Heart right ventricle (tissue), 16 donors: ENCODE measurements at regions not wholly inside any gene's neighbourhood (a gene's known extent, or its start where the extent isn't known, plus 50 kb on each side); places are given as distances from the start of the nearest gene placed in this dataset.

ENCODE experiments used
- ATAC-seq, 8 donors: fragments of 200-7000 bp; cut with Tn5 transposase; one replicate each; pipeline ENCODE4 v1.9.1; 2020; ENCODE audit warnings: mild to moderate bottlenecking in 8 of 8, moderate library complexity in 8 of 8, moderate number of reproducible peaks in 1 of 8
- DNase-seq, 2 donors: peaks; one replicate each; pipeline ENCODE4 v3.0.0-alpha.2; 2020
- H3K27ac ChIP-seq, 10 donors: fragments of 200-600 bp; sonication (generic) in 2 of 10; one replicate each; pipeline versions ENCODE4 v1.5.0 to v1.8.0; 2020 to 2022; ENCODE audit warnings: mild to moderate bottlenecking in 3 of 10
- H3K27me3 ChIP-seq, 7 donors: fragments of 200-600 bp; one replicate each; pipeline ENCODE4 v1.8.0; 2021 to 2022; ENCODE audit warnings: mild to moderate bottlenecking in 2 of 7
- H3K36me3 ChIP-seq, 9 donors: fragments of 200-600 bp; sonication (generic) in 1 of 9; one replicate each; pipeline versions ENCODE4 v1.5.0 to v1.8.0; 2020 to 2022; ENCODE audit warnings: mild to moderate bottlenecking in 2 of 9
- H3K4me1 ChIP-seq, 9 donors: fragments of 200-600 bp; sonication (generic) in 1 of 9; one replicate each; pipeline versions ENCODE4 v1.5.0 to v1.8.0; 2020 to 2022; ENCODE audit warnings: mild to moderate bottlenecking in 4 of 9
- H3K4me3 ChIP-seq, 10 donors: fragments of 200-600 bp; sonication (generic) in 2 of 10; one replicate each; pipeline versions ENCODE4 v1.5.0 to v1.8.0; 2020 to 2022; ENCODE audit warnings: mild to moderate bottlenecking in 7 of 10, moderate library complexity in 2 of 10
- H3K9me3 ChIP-seq, 11 donors: fragments of 200-600 bp in 10 of 11; sonication (generic) in 2 of 11; one replicate each; pipeline versions ENCODE4 v1.5.0 to v1.8.0; 2013 to 2022; ENCODE audit warnings: mild to moderate bottlenecking in 2 of 11, control low read depth in 1 of 11, moderate library complexity in 1 of 11
- WGBS, 2 donors: extraction: QIAGEN DNeasy Blood & Tissue Kit; methylation state at CpG; one replicate each; pipeline ENCODE4 v1.1.7; 2013; ENCODE audit warnings: inconsistent platforms in 1 of 2; 5-methylcytosine and 5-hydroxymethylcytosine counted together
- intact Hi-C, 10 donors: fragments of 100-400 bp; cut with DNase I; formaldehyde crosslinking; loops; one replicate each; pipeline versions ENCODE4 v1.11.1 to v1.14.2; 2022
- TF ChIP-seq, protein P1 (sequence below), 9 donors: fragments of 200-600 bp; sonication (generic) in 2 of 9; IDR thresholded peaks; one replicate each; pipeline versions ENCODE4 v1.5.0 to v1.8.0; 2021 to 2022; ENCODE audit warnings: antibody characterized with exemption in 9 of 9, mild to moderate bottlenecking in 5 of 9, moderate library complexity in 1 of 9
- donor health status: Arrhythmogenic right ventricular cardiomyopathy.
- donor health status: ischemic (EF 13 %, LVEDD 7.1; RV severe dilation, severe dysfunction).
- donor health status: healthy with polysubstance abuse.
- donor health status: DM: no; HTN: yes; CAD: no.
- donor health status: DM: no; HTN: no; CAD: no.
- donor health status: ischemic (EF 25% LVEDD 6.9; RV normal size, moderate dysfunction).
- donor health status: ischemic (EF 25% LVEDD 5.7; RV mildly dilated, moderate dysfunction).
- donor health status: healthy.
- donor health status: DM: yes; HTN: yes; CAD: no.
- donor health status: Ischemic cardiomyopathy.
- donor health status: ischemic (EF 35%, LVEDD 5.7; RV mildly dilated, moderate dysfunction).
- donor health status: nonischemic (EF 11% LVEDD 7.7; RV severe dilation, severe dysfunction).
- donor health status: DM: yes; HTN: yes; CAD: no.
- donor health status: PGD.
- donor health status: ischemic (EF 29% LVEDD 5.4; RV normal size, mild dysfunction).
- donor health status: nonischemic (EF 23%, LVEDD 6.1; RV moderate dilation, normal function).

- Histone ChIP-seq H3K36me3 (no peaks in the 10 kb centered on the region), H3K27me3 (no peaks in the 10 kb centered on the region), H3K9me3 (peaks cover 0 to under 1% (median 0%) of the 10 kb centered on the region in 11 donors), H3K27ac (no peak overlapping the region), H3K4me1 (no peaks in the 10 kb centered on the region), H3K4me3 (no peak overlapping the region)
- ATAC-seq (no peak), DNase-seq (no peak)
- TF ChIP-seq, protein P1, sequence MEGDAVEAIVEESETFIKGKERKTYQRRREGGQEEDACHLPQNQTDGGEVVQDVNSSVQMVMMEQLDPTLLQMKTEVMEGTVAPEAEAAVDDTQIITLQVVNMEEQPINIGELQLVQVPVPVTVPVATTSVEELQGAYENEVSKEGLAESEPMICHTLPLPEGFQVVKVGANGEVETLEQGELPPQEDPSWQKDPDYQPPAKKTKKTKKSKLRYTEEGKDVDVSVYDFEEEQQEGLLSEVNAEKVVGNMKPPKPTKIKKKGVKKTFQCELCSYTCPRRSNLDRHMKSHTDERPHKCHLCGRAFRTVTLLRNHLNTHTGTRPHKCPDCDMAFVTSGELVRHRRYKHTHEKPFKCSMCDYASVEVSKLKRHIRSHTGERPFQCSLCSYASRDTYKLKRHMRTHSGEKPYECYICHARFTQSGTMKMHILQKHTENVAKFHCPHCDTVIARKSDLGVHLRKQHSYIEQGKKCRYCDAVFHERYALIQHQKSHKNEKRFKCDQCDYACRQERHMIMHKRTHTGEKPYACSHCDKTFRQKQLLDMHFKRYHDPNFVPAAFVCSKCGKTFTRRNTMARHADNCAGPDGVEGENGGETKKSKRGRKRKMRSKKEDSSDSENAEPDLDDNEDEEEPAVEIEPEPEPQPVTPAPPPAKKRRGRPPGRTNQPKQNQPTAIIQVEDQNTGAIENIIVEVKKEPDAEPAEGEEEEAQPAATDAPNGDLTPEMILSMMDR (IDR thresholded peaks at IDR 0.05), result no peak
- 98% methylated on average over 1 of the region's 1 CpG for WGBS, 2 donors
- intact Hi-C loops, result no loop called here
Observed at GRCh38 chr13:72153272-72153671, 286.3 kb upstream of the DACH1 start.

GRCh38 chr13:72151241-72151640 is 284.2 kb upstream of the DACH1 start:
- Histone ChIP-seq H3K4me3 (no peak overlapping the region), H3K36me3 (no peaks in the 10 kb centered on the region), H3K27ac (no peak overlapping the region), H3K27me3 (no peaks in the 10 kb centered on the region), H3K9me3 (no peaks in the 10 kb centered on the region), H3K4me1 (no peaks in the 10 kb centered on the region)
- ATAC-seq, result no peak
- TF ChIP-seq, protein P1 (IDR thresholded peaks at IDR 0.05), result no peak
- intact Hi-C loops, result no loop called here
- WGBS, 2 donors, result 30 to 47% methylated on average over 2 of the region's 2 CpGs
- no peak for DNase-seq

DNA sequence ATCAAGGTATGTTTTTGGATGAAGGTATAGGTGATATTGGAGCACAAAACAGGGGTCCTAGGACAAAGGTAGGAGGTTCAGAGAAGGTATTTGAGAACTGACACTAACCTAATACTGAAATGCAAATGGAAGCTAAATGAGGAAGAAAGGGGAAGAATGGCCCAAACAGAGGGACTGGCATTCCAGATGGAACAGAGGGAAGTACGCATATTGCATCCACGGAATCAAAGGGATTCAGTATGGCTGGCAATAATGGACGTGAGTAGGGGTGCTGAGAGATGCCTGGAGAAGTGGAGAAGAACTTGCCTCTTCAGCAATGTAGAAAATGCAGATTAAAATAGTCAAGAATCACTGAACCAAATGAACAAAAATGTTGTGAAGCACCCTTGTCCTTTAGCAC is 283.5 kb upstream of the DACH1 start:
- 84 to 88% methylated on average over 3 of the region's 3 CpGs for WGBS, 2 donors
- no peaks in the 10 kb centered on the region for H3K36me3 ChIP-seq
- ATAC-seq, result no peak
- intact Hi-C loops, result no loop called here
- no peaks in the 10 kb centered on the region for H3K4me1 ChIP-seq
- H3K27ac ChIP-seq, result no peak overlapping the region
- DNase-seq, result no peak
- H3K4me3 ChIP-seq, result no peak overlapping the region
- H3K27me3 ChIP-seq, result no peaks in the 10 kb centered on the region
- TF ChIP-seq, protein P1 (IDR thresholded peaks at IDR 0.05), result no peak
- H3K9me3 ChIP-seq, result no peaks in the 10 kb centered on the region

DNA sequence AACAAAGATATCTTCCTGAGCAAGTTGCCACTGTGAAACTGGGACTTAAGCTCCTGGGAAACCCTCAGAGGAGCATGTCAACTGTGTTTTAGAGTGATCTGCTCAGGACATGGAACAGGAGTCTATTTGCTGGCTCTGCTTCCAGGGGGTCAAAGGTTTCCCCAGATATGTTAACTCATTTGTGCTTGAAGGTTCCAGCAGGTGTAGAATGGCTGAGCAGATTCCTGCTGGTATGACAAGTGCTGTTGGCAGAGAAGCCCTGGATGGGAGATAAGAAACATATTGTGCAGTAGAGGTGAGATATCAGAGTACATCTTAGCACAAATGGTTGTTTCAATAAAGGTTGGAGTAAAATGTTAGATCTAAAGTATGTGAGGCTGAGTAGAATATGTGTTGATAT is 282.7 kb upstream of the DACH1 start:
- Histone ChIP-seq H3K27ac (no peak overlapping the region), H3K4me1 (no peaks in the 10 kb centered on the region), H3K36me3 (no peaks in the 10 kb centered on the region), H3K9me3 (no peaks in the 10 kb centered on the region), H3K27me3 (no peaks in the 10 kb centered on the region), H3K4me3 (no peak overlapping the region)
- intact Hi-C loops, result no loop called here
- TF ChIP-seq, protein P1 (IDR thresholded peaks at IDR 0.05), result no peak
- no peak for ATAC-seq
- no peak for DNase-seq

DNA sequence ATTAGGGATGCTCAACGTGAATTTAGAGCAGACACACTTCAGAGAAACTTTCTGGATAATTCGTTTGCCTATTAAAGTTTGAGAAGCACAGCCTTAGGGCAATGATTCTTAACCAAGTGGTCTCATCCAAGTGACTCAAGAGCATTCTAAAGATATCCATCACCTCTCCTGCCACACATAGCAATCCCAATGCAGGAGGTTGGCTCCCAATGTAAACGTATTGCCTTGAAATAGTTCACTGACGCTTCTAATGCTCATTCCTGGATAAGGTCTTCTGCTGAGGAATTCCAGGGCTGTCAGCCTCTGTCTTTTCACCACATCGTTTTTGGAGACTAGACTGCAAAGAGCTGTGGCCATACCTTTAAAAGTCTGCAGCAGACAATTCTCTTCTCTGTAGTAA is 279.8 kb upstream of the DACH1 start:
- ATAC-seq (no peak), DNase-seq (no peak)
- 61 to 75% methylated on average over 5 of the region's 5 CpGs for WGBS, 2 donors
- Histone ChIP-seq H3K36me3 (no peaks in the 10 kb centered on the region), H3K4me1 (peaks cover 0 to 9% (median 0%) of the 10 kb centered on the region in 9 donors), H3K9me3 (no peaks in the 10 kb centered on the region), H3K27ac (no peak overlapping the region), H3K4me3 (no peak overlapping the region), H3K27me3 (no peaks in the 10 kb centered on the region)
- intact Hi-C loops, result no loop called here
- TF ChIP-seq, protein P1 (IDR thresholded peaks at IDR 0.05), result no peak
